ENCODE measurements at regions not wholly inside any gene's neighbourhood (a gene's known extent, or its start where the extent isn't known, plus 50 kb on each side); places are given as distances from the start of the nearest gene placed in this dataset.

- DNase-seq (ENCODE audit: low spot score): no peak
- TF ChIP-seq CTCF (IDR thresholded peaks at IDR 0.05; ENCODE audit: extremely low read depth, missing control alignments): no peak
Observed at GRCh38 chr5:106092455-106092854, 1578.3 kb downstream of the EFNA5 start.

GRCh38 chr5:106089073-106089472, 1581.7 kb downstream of the EFNA5 start:
- no peak for DNase-seq (ENCODE audit: low spot score)
- no peak for TF ChIP-seq CTCF (IDR thresholded peaks at IDR 0.05; ENCODE audit: extremely low read depth, missing control alignments)

- DNase-seq (ENCODE audit: low spot score): no peak
- no peak for TF ChIP-seq CTCF (IDR thresholded peaks at IDR 0.05; ENCODE audit: extremely low read depth, missing control alignments)
Observed at GRCh38 chr5:106088462-106088861, 1582.3 kb downstream of the EFNA5 start.

GRCh38 chr5:106086352-106086751, 1584.4 kb downstream of the EFNA5 start:
- DNase-seq (ENCODE audit: low spot score): no peak
- no peak for TF ChIP-seq CTCF (IDR thresholded peaks at IDR 0.05; ENCODE audit: extremely low read depth, missing control alignments)

GRCh38 chr5:106085556-106085955, 1585.2 kb downstream of the EFNA5 start:
- no peak for TF ChIP-seq CTCF (IDR thresholded peaks at IDR 0.05; ENCODE audit: extremely low read depth, missing control alignments)
- no peak for DNase-seq (ENCODE audit: low spot score)

- TF ChIP-seq CTCF (IDR thresholded peaks at IDR 0.05; ENCODE audit: extremely low read depth, missing control alignments): no peak
- DNase-seq (ENCODE audit: low spot score): no peak
Observed at GRCh38 chr5:106085136-106085535, 1585.6 kb downstream of the EFNA5 start.

GRCh38 chr5:106080535-106080934, 1590.2 kb downstream of the EFNA5 start:
- DNase-seq (ENCODE audit: low spot score): no peak
- TF ChIP-seq CTCF (IDR thresholded peaks at IDR 0.05; ENCODE audit: extremely low read depth, missing control alignments): no peak
